SIG-M5 (cell line): ENCODE measurements at regions not wholly inside any gene's neighbourhood (a gene's known extent, or its start where the extent isn't known, plus 50 kb on each side); places are given as distances from the start of the nearest gene placed in this dataset.
A peak's percentile ranks its signal among the peaks of the same experiment; 100 is the strongest.

ENCODE experiments used
- DNase-seq: peaks from one replicate; lab custom pipeline; 2025; lab: John Stamatoyannopoulos, UW

DNA sequence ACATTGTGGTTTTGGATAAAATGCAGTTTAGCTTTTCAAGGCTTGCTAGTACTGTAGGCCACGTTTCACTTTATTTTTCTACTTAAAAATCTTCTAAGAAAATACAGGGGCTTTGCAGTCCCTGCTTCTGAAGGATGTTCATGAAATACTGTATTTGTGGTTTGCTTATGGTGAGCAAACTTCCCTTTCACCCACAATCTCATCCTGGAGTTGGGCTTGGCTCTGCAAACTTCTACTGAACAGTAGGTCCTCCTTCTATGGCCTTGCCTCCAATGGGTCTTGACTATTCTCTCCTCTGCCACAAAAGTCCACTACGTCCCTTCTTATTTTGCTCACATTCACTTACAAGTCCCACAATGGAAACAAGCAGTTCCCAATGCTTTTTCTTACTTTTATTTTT, 502.7 kb upstream of the KLF4 start:
- no peak for DNase-seq

DNA sequence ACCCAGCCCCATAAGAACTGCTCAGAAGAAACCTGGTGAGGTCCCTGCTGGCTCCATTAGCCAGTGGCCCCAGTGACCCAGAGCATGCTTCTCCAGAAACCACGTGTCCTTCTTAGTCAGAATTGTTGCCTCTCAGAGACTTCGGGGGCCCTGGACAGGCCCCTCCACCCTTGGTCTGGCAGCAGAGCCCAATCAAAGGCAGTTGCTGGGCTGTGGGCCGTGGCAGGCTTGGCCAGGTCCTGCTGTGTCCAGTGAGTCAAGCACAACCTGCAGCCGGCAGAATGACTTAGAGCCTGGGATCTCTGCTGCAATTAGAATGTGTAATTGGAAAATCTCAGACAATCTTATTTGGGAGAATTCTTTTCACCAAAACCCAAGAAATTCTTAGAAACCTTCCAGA, 502.0 kb upstream of the KLF4 start:
- DNase-seq, result no peak

DNA sequence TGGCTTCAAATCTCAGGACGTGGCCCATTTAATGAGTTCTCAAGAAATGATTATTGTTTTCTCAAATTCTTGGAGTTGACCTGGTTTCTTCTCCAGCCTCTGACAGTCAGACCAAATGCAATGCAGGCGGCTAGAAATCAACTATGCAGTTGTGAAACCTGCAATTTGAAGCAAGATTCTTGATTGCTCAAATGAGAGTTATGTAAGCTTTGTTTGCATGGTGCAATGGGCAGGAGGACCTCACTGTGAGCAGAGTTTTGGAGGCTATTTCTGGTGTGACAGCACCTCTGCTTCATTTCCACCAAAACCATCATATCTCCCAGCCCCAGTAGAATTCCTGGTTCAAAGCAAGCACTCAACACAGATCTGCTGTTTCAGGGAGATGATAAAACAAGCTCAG, 500.0 kb upstream of the KLF4 start:
- no peak for DNase-seq

DNA sequence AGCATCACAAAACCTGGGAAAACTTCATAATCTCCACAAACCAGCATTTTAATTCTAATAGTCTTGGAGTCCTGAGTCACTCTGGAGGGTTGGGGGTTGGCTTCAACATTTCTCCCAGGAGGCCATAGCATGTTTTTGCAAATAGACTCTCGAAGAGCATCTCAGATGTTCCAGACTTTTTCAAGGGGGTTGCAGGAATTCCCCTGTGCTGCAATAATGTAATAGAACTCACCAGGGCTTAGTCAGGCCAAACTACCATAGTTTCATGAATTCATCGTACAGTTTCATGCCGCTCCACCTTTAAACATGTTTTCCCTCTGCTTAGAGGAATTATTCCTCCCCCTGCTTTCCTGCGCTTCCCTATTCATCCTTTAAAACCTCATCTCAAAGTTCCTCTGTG, 499.5 kb upstream of the KLF4 start:
- DNase-seq, result no peak

DNA sequence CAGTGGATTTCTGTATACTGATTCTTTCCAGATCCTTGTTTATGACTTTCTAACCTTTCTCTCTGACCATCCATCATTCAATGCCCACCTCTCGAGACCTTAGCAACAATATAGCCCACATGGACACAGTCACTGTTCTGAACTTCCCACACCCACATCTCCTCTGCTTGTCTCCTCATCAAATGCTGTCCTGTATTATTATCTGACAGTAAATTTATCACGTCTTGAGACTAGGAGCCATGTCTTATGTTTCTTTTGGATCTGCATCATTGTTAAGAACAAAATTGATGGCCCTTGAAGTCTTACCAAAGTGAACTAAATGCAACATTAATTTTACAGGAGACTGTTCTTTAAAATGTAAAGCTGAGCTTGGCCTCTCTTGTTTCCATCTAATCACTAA, 495.4 kb upstream of the KLF4 start:
- no peak for DNase-seq

DNA sequence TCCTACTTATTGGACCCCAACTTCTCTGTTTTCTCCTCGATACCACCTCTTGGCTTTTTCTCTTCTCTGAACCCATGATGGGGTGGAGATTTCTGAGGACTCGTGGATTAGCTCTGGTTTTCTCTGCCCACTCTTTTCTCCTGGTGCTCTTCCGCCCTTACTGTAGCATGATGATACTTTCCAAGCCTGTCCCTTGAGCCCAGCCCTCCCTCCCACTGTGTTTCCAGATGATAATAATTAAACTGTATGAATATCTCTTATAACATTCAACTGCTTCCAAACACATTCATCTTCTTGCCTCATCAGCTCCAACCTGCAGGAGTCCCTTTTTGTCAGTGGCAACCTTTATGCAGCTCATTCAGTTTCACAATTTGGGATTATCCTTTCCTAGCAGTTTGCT, 494.2 kb upstream of the KLF4 start:
- no peak for DNase-seq

DNA sequence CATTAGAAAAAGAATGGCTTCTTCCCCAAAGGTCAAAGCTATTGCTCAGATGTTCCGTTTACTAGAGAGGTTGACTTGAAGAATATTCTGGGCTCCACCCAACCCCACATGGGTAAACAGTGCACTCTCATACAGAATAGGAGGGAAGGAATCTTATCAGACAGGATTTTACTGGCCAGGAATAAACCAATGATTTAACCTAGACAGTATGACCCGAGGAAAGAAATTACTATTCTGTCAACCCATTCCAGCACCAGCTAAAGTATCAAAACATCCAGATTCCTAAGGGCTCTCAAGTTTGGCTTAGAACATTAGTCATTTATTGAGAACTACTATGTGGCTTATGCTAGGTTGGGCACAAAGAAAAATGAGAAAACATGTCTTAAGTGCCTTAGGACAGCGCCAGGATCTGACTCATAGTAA, 493.6 kb upstream of the KLF4 start:
- DNase-seq, result no peak

DNA sequence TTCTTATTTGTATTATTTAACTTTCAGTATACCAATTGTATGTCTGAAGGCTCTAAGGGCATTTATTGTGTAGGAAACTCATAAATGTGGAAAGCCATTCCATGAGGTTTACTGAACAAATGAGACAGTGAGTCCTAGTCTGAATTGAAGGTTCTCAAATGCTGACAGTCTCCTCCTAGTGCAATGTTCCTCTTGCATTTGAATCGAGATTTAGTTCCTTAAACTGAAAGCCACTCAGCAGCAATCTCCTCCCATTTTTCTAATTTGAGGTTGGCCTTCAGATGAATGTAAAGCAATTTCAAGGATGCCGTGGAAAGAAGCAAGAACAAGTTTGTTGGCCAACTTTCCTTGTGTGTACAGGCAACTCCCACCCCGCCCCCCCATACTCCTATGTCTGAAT, 493.2 kb upstream of the KLF4 start:
- peak; percentile 14 for DNase-seq

DNA sequence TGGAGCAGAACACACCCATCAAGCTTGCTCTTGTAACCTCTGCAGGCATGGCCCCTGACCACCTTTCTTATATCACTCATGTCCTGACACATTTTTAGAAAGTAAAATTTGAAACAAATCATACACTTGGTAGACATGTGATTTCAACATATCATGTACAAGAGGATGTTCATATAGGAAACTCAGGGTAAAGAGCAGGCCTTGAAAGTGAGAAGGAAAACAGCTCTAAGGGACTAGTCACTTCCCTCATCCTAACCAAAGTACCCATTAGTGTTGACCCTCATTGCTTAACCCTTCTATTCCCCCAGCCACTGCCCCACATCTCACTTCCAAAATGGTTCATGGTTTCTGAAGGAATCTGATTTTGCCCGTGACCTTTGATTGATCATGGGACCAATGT, 492.4 kb upstream of the KLF4 start:
- DNase-seq, result no peak

DNA sequence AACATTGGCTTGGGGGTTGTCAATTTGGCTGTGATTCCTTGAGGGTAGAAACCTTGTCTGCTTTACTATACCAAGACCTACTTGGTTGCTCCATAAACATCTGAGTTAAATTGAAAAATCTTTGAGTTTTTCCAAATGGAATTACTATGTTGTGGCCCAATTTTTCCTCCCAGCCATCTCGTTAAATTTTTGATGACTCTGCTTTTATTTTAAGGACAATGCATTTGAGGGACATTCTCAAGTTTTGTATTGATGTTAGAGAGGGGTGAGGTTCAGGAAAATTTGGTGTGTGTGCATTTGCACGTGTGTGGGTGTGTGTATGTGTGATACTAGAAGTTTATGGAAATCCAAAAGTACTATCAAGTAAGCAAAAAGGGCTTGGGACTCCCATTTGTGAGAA, 491.4 kb upstream of the KLF4 start:
- DNase-seq, result no peak

DNA sequence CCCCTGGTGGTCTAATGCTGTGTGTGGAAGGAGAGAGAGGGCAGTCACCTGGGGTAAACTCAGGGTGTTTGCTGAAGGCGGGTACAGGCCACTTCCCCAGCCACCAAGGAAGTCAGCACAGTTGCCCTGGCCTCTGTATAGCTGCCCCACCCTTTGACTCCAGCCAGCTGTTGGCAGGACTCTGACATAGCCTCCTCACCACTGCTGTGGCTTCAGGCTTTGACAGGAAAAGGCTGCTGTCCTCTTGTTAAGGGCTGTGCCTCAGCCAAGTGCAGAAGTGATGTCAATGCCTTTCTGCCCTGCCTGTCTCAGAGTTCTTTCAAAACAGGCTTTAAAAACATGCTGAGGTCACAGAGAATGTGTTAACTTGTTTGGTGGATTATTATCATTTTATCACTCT, 487.2 kb upstream of the KLF4 start:
- DNase-seq, result no peak

DNA sequence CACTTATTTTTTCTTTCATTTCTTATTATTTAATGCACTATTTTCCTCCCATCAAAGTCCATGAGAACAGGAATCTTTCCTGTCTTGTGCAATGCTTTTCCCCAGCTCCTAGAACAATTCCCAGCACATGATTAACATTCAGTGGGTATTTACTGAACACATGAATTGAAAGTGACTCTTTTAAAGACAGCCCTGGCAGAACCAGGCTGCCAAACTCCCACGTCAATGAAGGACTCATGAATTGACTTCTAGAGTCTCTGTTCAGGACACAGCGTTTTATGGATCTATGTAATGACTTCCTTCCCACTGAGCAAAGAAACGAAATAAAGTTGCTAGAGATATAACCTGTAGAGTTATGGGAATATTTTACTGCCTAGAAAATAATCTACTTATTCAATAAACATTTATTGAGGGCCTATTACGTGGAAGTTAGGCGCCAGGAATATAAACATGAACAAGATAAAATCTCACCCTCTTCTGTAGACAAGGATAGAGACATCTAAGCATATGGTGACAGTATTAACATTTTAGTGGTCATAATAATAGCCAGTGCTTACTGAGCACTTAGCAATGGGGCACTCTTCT, 485.9 kb upstream of the KLF4 start:
- no peak for DNase-seq

DNA sequence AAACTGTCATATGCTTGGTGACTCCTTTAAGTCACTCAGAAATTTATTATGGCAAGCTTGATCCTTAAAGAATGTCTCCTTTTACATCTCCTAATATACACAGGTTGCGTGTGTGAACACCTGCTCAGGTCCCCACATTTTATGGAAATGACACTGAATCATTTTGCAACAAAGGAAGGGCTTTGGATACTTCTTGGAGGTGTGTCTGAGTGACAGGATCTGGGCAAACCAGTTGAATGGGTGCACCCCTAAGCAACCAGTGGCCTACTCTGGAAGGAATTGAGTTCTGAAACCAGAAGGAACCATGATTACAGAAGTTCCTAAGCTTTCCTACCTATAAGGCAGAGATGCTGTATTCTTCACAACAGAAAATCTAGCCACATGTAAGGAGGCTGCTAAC, 483.9 kb upstream of the KLF4 start:
- DNase-seq, result no peak

DNA sequence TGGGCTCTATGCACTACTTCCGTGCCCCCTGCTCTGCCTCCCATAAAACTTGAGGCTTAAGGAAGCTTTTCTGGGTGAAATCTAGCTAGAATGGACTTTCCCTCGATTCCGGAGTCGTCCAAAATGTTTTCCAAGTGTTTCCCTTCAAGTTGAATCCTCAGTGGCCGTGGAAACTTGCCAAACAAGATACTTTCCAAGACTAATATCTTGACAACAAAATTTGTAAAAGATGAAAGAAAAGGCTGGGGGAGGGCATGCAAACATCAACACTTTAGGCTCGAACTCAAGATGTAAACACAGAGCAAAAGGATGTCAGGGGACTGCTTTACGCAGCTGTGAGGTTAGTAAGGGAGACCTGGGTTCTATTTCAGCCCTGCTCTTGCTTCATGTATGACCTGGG, 482.8 kb upstream of the KLF4 start:
- no peak for DNase-seq

DNA sequence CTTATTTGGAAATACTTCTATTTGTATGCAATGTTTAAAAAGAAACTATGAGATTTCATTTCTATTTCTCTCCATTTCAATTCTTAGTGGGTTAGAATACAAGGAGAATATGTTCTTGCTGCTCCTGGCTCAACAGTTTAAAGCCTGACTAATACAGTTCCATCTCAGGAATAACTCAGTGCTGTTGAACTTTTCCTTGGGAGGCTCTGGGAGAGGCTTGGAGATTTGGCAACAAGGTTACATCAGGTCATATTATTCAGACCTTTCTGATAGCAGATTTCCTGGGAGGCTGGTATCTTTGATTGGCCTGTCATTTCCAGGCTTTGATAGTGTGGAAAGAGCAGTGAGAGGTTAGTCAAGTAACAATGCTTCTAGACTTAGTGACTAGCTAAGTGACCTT, 481.7 kb upstream of the KLF4 start:
- no peak for DNase-seq

DNA sequence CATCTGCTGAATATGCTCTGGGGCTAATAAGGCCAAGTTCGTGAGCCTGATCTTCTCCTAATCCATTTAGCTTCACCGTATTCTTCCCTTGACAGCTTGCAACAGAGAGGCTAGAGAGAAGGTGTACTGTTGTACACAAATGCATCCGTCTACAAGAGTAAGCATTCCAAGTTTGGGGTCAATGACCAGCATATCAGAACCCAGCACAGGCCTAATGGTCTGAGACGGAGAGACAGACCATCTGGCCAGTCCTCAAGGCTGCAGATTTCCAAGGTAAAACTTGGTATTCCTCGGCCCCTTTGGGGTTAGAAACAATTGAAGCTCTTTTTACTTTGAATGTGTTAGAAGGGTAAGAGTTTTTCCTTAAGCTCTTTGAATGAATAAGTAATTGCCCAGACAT, 481.2 kb upstream of the KLF4 start:
- DNase-seq, result no peak

DNA sequence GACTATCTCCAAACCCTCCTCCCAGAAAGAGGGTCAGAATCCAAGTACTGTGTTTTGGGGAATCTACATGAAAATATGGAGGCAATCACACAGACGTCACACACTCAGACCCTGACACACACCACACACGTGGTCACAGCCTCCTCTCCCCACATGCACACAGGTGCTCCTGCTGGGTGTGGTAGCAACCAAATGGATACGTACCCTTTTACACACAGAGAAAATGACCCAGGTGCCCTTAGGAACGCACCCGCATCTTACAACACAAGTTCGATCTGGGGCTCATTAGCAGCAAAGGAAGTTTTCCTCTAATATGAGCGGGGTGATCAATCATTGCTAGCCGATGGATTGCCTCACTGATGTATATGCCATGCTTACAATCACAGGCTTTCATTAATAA, 480.2 kb upstream of the KLF4 start:
- DNase-seq, result no peak

DNA sequence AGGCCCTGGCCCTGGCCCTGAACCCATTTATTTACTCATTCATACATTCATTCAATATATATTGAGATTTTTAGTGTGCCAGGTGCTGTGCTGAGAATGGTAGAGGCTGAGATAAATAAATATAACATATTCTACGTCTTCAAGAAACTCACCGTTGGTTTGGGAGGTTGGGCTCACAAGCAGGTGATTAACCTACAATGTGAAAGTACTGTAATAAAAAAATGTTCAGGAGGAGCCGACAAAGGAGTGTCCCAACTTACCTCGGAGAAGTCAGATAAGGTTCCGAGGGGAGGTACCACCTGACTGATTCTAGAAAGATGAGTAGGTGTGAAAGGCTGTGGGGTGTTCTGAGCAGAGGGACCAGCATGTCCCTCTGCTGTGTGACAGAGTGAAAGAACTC, 479.6 kb upstream of the KLF4 start:
- DNase-seq, result no peak

DNA sequence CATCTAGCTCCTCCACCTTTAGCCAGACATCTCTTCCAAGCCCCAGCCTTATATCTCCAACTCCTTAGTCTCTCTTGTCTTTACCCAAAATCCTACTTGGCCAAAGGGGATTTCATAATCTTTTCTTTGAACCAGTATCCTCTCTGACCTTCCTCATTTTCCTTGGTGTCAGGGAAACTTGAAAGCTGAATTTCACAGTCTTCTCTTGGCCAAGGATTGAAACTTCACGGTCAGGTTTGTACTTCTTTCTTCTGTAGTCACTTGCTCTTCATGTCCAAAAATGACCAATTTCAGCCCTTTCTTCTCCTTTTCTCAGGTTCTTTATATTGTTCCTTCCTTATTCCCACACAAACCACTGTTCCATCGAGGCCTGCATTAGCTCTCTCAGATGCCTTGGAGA, 473.7 kb upstream of the KLF4 start:
- no peak for DNase-seq

DNA sequence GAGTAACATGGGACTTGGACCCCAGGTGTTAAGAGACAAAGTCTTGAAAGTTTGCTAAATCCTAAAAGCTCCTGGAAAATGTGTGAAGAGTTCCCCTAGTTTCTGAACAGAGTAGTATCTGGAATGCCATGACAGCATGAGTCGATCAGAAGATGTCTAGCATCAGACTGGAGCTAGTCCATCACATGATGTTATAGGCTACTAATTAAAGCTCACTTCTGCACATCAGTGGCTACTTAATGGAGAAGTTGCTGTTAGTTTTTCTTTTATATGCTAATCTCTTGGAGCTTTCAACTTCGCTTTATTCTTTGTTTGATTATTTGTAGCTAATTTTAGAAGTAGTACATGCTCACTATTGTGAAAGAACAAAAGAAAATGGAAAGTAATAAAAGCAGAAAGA, 471.3 kb upstream of the KLF4 start:
- DNase-seq, result no peak

DNA sequence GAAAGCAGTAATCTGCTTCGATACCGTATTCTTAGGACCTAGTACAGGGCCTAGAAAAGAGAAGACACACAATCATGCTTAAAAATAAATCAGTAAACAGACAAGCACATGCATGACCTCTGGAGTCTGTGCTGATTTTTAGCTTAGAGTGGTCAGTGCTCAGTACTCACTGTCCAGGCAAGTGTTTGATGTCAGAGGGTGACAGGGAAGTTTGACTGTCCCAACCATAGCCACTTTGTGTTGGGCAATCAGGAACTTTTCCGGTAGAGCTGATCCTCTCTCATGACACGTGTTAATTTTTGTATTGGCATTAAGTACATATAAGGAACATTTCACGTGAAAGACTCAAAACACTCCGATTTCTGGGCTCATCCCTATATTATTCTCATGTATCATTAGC, 464.7 kb upstream of the KLF4 start:
- no peak for DNase-seq

DNA sequence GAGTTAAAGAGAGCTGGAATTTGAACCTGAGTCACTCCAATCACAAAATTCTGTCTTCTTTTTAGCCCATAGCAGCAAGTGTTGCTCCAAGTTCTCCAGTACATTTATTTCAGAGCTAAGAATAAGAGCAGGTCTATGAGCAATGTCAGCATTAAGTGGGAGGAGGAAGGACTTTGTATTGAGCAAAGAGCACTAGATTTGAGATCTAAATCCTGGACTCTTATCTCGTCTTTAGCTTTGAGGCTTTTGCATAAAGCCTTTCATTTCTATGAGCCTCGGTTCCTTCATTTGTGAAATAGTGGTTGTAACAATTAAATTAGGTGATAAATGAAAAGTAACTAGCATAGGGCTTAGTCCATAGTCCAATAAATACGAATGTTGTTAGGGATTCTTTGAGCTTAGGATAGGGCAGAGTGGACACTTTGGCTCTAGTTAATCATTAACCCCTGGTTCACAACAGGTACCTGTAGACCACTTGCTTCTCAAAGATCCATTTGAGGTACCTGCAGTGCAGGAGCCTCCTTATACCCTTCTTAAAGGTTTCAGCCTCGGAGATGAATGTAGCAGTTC, 464.1 kb upstream of the KLF4 start:
- no peak for DNase-seq

DNA sequence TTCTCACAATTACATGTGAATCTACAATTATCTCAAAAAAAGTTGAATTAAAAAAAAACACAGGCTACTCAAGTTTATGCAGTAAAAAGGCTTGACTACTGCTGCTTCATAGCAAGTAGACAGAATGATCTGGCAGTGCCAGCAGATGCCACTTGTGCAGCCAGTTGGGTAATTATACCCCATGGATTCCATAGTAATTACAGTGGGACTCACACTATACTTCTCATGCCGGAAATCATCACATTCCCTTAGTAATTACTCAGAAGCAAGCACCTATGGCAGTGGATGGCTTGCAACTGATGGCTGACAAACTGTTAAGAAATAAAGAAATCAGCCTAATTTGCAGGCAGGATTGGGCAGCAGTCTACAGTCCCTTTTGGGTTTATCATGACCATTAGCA, 463.2 kb upstream of the KLF4 start:
- DNase-seq, result no peak

DNA sequence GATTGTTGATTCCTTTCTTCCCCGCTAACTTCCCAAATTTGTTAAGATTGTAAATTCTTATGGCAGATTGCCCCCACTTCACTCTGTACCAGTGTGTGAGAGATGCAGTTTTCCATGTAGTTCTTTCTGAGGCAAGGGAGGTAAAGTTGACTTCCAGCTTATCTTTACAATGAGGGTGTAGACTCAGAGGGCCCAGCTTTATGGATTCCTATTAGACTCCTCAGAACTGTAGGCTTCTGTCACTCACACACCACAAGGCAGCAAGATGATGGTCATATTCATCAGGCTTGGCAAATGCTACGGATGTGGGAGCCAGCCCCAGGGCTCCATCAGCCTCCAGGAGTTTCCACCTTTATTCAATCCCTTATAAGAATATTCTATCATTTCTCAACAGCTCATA, 461.9 kb upstream of the KLF4 start:
- no peak for DNase-seq

DNA sequence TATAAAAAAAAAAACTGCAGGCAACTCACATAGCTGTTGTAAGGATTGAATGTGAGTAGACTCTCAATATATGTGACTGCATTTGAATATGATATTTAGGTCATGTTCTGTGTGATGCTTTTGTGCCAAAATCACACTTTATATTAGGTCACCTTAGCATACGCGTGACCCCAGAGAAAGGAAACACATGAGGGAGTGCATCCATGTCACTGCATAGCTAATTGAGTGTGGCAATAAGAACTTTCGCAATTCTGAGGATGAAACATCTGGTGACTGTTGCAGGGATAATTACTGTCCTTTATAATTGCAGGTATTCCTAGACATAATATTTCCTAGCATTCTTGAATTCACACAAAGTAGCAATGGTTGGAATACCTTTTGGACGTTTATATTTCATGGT, 459.5 kb upstream of the KLF4 start:
- DNase-seq, result no peak
